Fibroblast of lung (primary cell): ENCODE measurements at regions not wholly inside any gene's neighbourhood (a gene's known extent, or its start where the extent isn't known, plus 50 kb on each side); places are given as distances from the start of the nearest gene placed in this dataset.
"Not testable (repeated sequence)": the region's sequence is repeated elsewhere in the genome, so short reads cannot be mapped to it uniquely, and the experiment has no call there.

Source experiments
- DNase-seq, 2 donors: peaks; one replicate each; pipeline versions ENCODE4 v3.0.0 to v3.0.0-alpha.2; 2010; ENCODE audit warnings: low read depth in 2 of 2
- H2AFZ ChIP-seq: 2 replicates; pipeline ENCODE4 v1.5.1; 2012; ENCODE audit warnings: low read length, control low read depth, inconsistent platforms
- H3K27ac ChIP-seq: 2 replicates; pipeline ENCODE4 v1.5.1; 2011; ENCODE audit warnings: low read length, control low read depth; ENCODE audit not compliant: insufficient read depth
- H3K27me3 ChIP-seq: 2 replicates; pipeline ENCODE4 v1.5.1; 2011; ENCODE audit warnings: mild to moderate bottlenecking, low read length; ENCODE audit not compliant: control insufficient read depth, insufficient read depth
- H3K36me3 ChIP-seq: 2 replicates; pipeline ENCODE4 v1.5.1; 2011; ENCODE audit warnings: low read length; ENCODE audit not compliant: control insufficient read depth, insufficient read depth
- H3K4me1 ChIP-seq: 2 replicates; pipeline ENCODE4 v1.5.1; 2011; ENCODE audit warnings: low read length; ENCODE audit not compliant: control insufficient read depth, insufficient read depth; ENCODE audit errors: extremely low read depth
- H3K4me2 ChIP-seq: 2 replicates; pipeline ENCODE4 v1.5.1; 2011; ENCODE audit warnings: low read length, control low read depth; ENCODE audit not compliant: insufficient read depth; ENCODE audit errors: extremely low read depth
- H3K4me3 ChIP-seq, 4 experiments: fragments of 200-600 bp in 1 of 4; sonication (generic) in 1 of 4; replicated peaks in 1 of 4; 2 replicates each; pipeline ENCODE4 v1.5.1; 2011 to 2016; ENCODE audit warnings: low read length in 4 of 4, low read depth in 3 of 4, mild to moderate bottlenecking in 3 of 4, control low read depth in 2 of 4, inconsistent platforms in 1 of 4, mixed read lengths in 1 of 4; ENCODE audit not compliant: insufficient read depth in 1 of 4; ENCODE audit errors: control extremely low read depth in 1 of 4
- H3K79me2 ChIP-seq: 2 replicates; pipeline ENCODE4 v1.5.1; 2012; ENCODE audit warnings: mild to moderate bottlenecking, low read length, inconsistent platforms; ENCODE audit not compliant: control insufficient read depth, insufficient read depth
- H3K9ac ChIP-seq: 2 replicates; pipeline ENCODE4 v1.5.1; 2011; ENCODE audit warnings: mild to moderate bottlenecking, low read length, control low read depth; ENCODE audit not compliant: insufficient read depth
- H3K9me3 ChIP-seq: 2 replicates; pipeline ENCODE4 v1.5.1; 2012; ENCODE audit warnings: low read depth, low read length; ENCODE audit not compliant: control insufficient read depth, insufficient read depth
- H4K20me1 ChIP-seq: 2 replicates; pipeline ENCODE4 v1.5.1; 2011; ENCODE audit warnings: low read length; ENCODE audit not compliant: control insufficient read depth, insufficient read depth; ENCODE audit errors: extremely low read depth
- CTCF ChIP-seq, 2 donors: IDR thresholded peaks in 1 of 2; conservative IDR thresholded peaks in 1 of 2; 1 replicate in 1 of 2; 2 replicates in 1 of 2; pipeline ENCODE4 v1.5.1; 2011 to 2012; ENCODE audit warnings: low read length in 2 of 2, control low read depth in 1 of 2, inconsistent platforms in 1 of 2, low read depth in 1 of 2, mild to moderate bottlenecking in 1 of 2
- EZH2 ChIP-seq: IDR thresholded peaks from 2 replicates; pipeline ENCODE4 v1.5.1; 2012; ENCODE audit warnings: low read length, control low read depth, mild to moderate bottlenecking; ENCODE audit errors: missing control alignments

DNA sequence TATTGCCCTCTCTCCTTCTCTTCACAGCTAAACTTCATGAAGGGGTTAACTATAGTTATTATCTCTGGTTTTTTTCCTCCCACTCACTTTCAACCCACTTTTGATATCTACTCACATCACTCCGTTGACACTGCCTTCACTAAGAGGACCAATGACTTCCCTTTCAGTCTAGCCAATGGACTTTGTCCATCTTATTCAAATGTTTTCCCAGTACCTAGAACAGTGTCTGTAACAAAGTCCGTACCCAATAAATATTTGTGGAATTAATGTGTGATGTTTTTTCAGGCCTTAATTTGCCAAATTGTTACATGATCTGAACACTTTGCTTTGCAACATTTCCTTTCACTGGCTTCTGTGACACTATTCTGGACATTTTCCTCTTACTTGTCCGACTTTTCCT is 106.0 kb upstream of the AR start:
- Histone ChIP-seq H2AFZ (no peak overlapping the region), H3K4me2 (no peak overlapping the region), H3K9me3 (no peaks in the 10 kb centered on the region), H3K27me3 (no peaks in the 10 kb centered on the region), H3K9ac (no peak overlapping the region), H3K27ac (no peak overlapping the region), H3K4me1 (no peaks in the 10 kb centered on the region), H3K79me2 (no peaks in the 10 kb centered on the region), H3K36me3 (no peaks in the 10 kb centered on the region), H4K20me1 (no peaks in the 10 kb centered on the region), H3K4me3 (no peak overlapping the region)
- TF ChIP-seq CTCF (conservative IDR thresholded peaks at IDR 0.05 in 1 of 2, IDR thresholded peaks at IDR 0.05 in 1 of 2; ENCODE audit: low read depth in 1 of 2, low read length in 2 of 2): no peak
- TF ChIP-seq EZH2: no peak
- no peak for DNase-seq

- H3K36me3 ChIP-seq, H3K79me2 ChIP-seq, H2AFZ ChIP-seq, H4K20me1 ChIP-seq, H3K9ac ChIP-seq, DNase-seq, H3K9me3 ChIP-seq, H3K4me2 ChIP-seq, H3K4me3 ChIP-seq, H3K27ac ChIP-seq, H3K27me3 ChIP-seq, H3K4me1 ChIP-seq: not testable (repeated sequence)
These were observed 68.6 kb upstream of the AR start for GRCh38 chrX:67475259-67475658.

- no peak overlapping the region for H3K9ac ChIP-seq
- no peak for DNase-seq
- no peak overlapping the region for H3K4me2 ChIP-seq
- H3K4me1 ChIP-seq: no peaks in the 10 kb centered on the region
- H3K4me3 ChIP-seq: no peak overlapping the region
- no peaks in the 10 kb centered on the region for H3K36me3 ChIP-seq
- H3K27me3 ChIP-seq: no peaks in the 10 kb centered on the region
- no peak for TF ChIP-seq CTCF (conservative IDR thresholded peaks at IDR 0.05 in 1 of 2, IDR thresholded peaks at IDR 0.05 in 1 of 2; ENCODE audit: low read depth in 1 of 2, low read length in 2 of 2)
- TF ChIP-seq EZH2: no peak
- no peaks in the 10 kb centered on the region for H3K9me3 ChIP-seq
- H2AFZ ChIP-seq: no peak overlapping the region
- H3K79me2 ChIP-seq: no peaks in the 10 kb centered on the region
- no peak overlapping the region for H3K27ac ChIP-seq
- no peaks in the 10 kb centered on the region for H4K20me1 ChIP-seq
These were observed 63.0 kb upstream of the AR start for GRCh38 chrX:67480789-67481188.
